H1 (cell line): ENCODE measurements at regions not wholly inside any gene's neighbourhood (a gene's known extent, or its start where the extent isn't known, plus 50 kb on each side); places are given as distances from the start of the nearest gene placed in this dataset.

ENCODE experiments used
- CTCF ChIA-PET: fragments of 300-600 bp; sonication (Branson Sonifier 250); formaldehyde crosslinking; loops from one replicate; lab custom pipeline; 2021; ENCODE audit not compliant: partially characterized antibody; lab: Charles Lee
- POLR2A ChIA-PET: fragments of 300-600 bp; sonication (Branson Sonifier 250); formaldehyde crosslinking; loops from one replicate; lab custom pipeline; 2021; ENCODE audit warnings: inconsistent platforms; ENCODE audit not compliant: partially characterized antibody; lab: Charles Lee
- DNase-seq, 2 experiments: peaks; one replicate each; pipeline versions ENCODE4 v3.0.0 to v3.0.0-alpha.2; 2010 to 2022; ENCODE audit warnings: low spot score in 2 of 2, low read depth in 1 of 2, mixed read lengths in 1 of 2
- FAIRE-seq: peaks from 2 replicates; lab custom pipeline; 2011; peaks lifted over from hg19 to GRCh38; lab: Jason Lieb, UNC
- H2AFZ ChIP-seq: 2 replicates; pipeline ENCODE4 v1.8.1; 2012; ENCODE audit warnings: low read length, inconsistent platforms
- H2AK5ac ChIP-seq: 2 replicates; pipeline ENCODE4 v1.6.1; 2013; ENCODE audit warnings: low read depth, low read length
- H2BK120ac ChIP-seq: replicated peaks from 2 replicates; pipeline ENCODE3; 2013; ENCODE audit warnings: low read depth, low read length, inconsistent platforms
- H2BK12ac ChIP-seq: 2 replicates; pipeline ENCODE4 v1.6.1; 2013; ENCODE audit warnings: low read depth, low read length
- H2BK15ac ChIP-seq: 2 replicates; pipeline ENCODE4 v1.6.1; 2013; ENCODE audit warnings: low read length
- H2BK20ac ChIP-seq: 2 replicates; pipeline ENCODE4 v1.6.1; 2013; ENCODE audit warnings: low read length
- H2BK5ac ChIP-seq: 2 replicates; pipeline ENCODE4 v1.6.1; 2013; ENCODE audit warnings: low read depth, low read length
- H3K14ac ChIP-seq: 2 replicates; pipeline ENCODE4 v1.6.1; 2013; ENCODE audit warnings: inconsistent platforms; ENCODE audit not compliant: insufficient read length
- H3K18ac ChIP-seq: 2 replicates; pipeline ENCODE4 v1.6.1; 2013; ENCODE audit warnings: low read length; ENCODE audit errors: extremely low read depth
- H3K23ac ChIP-seq: 2 replicates; pipeline ENCODE4 v1.6.1; 2013; ENCODE audit warnings: inconsistent platforms; ENCODE audit not compliant: insufficient read length
- H3K23me2 ChIP-seq: 2 replicates; pipeline ENCODE4 v1.6.1; 2013; ENCODE audit warnings: low read depth, low read length
- H3K27ac ChIP-seq: 2 replicates; pipeline ENCODE4 v1.6.1; 2011; ENCODE audit warnings: low read depth, low read length, inconsistent platforms
- H3K27me3 ChIP-seq, 4 experiments: replicated peaks in 1 of 4; 1 replicate in 1 of 4; 2 replicates in 3 of 4; pipeline versions ENCODE4 v1.6.1 to v1.8.1; 2011 to 2013; ENCODE audit warnings: low read length in 3 of 4, mild to moderate bottlenecking in 3 of 4, inconsistent platforms in 2 of 4, mixed read lengths in 2 of 4, moderate library complexity in 1 of 4; ENCODE audit not compliant: control insufficient read depth in 3 of 4, insufficient read depth in 3 of 4; ENCODE audit errors: extremely low read depth in 1 of 4
- H3K36me3 ChIP-seq, 4 experiments: 2 replicates each; pipeline versions ENCODE4 v1.6.1 to v1.8.1; 2011 to 2013; ENCODE audit warnings: mild to moderate bottlenecking in 4 of 4, low read length in 3 of 4, moderate library complexity in 2 of 4, control low read depth in 1 of 4, inconsistent platforms in 1 of 4; ENCODE audit not compliant: insufficient read depth in 4 of 4, control insufficient read depth in 2 of 4
- H3K4ac ChIP-seq: replicated peaks from 2 replicates; pipeline ENCODE3; 2013; ENCODE audit warnings: low read length, low read depth, mixed read lengths, inconsistent platforms; ENCODE audit not compliant: insufficient read length
- H3K4me1 ChIP-seq, 4 experiments: replicated peaks in 1 of 4; 1 replicate in 1 of 4; 2 replicates in 3 of 4; pipeline versions ENCODE4 v1.6.1 to v1.8.1; 2011 to 2013; ENCODE audit warnings: low read length in 3 of 4, inconsistent platforms in 2 of 4, mixed read lengths in 1 of 4; ENCODE audit not compliant: insufficient read depth in 4 of 4, control insufficient read depth in 3 of 4
- H3K4me2 ChIP-seq, 2 experiments: 2 replicates each; pipeline versions ENCODE4 v1.6.1 to v1.8.1; 2011 to 2013; ENCODE audit warnings: low read depth in 2 of 2, low read length in 2 of 2, control low read depth in 1 of 2, inconsistent platforms in 1 of 2, mild to moderate bottlenecking in 1 of 2; ENCODE audit not compliant: insufficient read depth in 1 of 2
- H3K4me3 ChIP-seq, 4 experiments: fragments of 200-600, 300-600 bp in 1 of 4; sonication (generic), shearing (Covaris generic), sonication (Bioruptor Twin) in 1 of 4; 2 replicates each; pipeline versions ENCODE4 v1.5.1 to v1.8.1; 2011 to 2016; ENCODE audit warnings: low read length in 4 of 4, low read depth in 3 of 4, control low read depth in 2 of 4, inconsistent platforms in 2 of 4, mild to moderate bottlenecking in 2 of 4, mixed read lengths in 1 of 4, moderate library complexity in 1 of 4; ENCODE audit not compliant: insufficient read depth in 2 of 4; ENCODE audit errors: extremely low read depth in 1 of 4
- H3K56ac ChIP-seq: replicated peaks from 2 replicates; pipeline ENCODE3; 2013; ENCODE audit warnings: low read depth, mild to moderate bottlenecking, mixed read lengths, low read length, inconsistent platforms; ENCODE audit not compliant: insufficient read length
- H3K79me1 ChIP-seq: 2 replicates; pipeline ENCODE4 v1.6.1; 2013; ENCODE audit warnings: low read depth, low read length, control low read depth
- H3K79me2 ChIP-seq, 2 experiments: 2 replicates each; pipeline versions ENCODE4 v1.6.1 to v1.8.1; 2012 to 2013; ENCODE audit warnings: low read length in 2 of 2, mild to moderate bottlenecking in 2 of 2, inconsistent platforms in 1 of 2; ENCODE audit not compliant: insufficient read depth in 2 of 2, control insufficient read depth in 1 of 2
- H3K9ac ChIP-seq, 4 experiments: replicated peaks in 1 of 4; 1 replicate in 1 of 4; 2 replicates in 3 of 4; pipeline versions ENCODE4 v1.6.1 to v1.8.1; 2011 to 2013; ENCODE audit warnings: low read depth in 3 of 4, low read length in 3 of 4, control low read depth in 2 of 4, mild to moderate bottlenecking in 2 of 4, moderate library complexity in 2 of 4, inconsistent platforms in 1 of 4; ENCODE audit errors: extremely low read depth in 1 of 4
- H3K9me3 ChIP-seq, 2 experiments: 2 replicates each; pipeline versions ENCODE4 v1.6.1 to v1.8.1; 2012 to 2013; ENCODE audit warnings: mild to moderate bottlenecking in 2 of 2, moderate library complexity in 2 of 2, control low read depth in 1 of 2, inconsistent platforms in 1 of 2, low read depth in 1 of 2, low read length in 1 of 2, mixed read lengths in 1 of 2; ENCODE audit not compliant: insufficient read depth in 2 of 2
- H4K20me1 ChIP-seq, 2 experiments: replicated peaks in 1 of 2; 2 replicates each; pipeline versions ENCODE3 to v1.8.1; 2011 to 2013; ENCODE audit warnings: inconsistent platforms in 2 of 2, low read length in 2 of 2, mild to moderate bottlenecking in 1 of 2; ENCODE audit not compliant: insufficient read depth in 2 of 2, control insufficient read depth in 1 of 2
- H4K5ac ChIP-seq: 2 replicates; pipeline ENCODE4 v1.6.1; 2013; ENCODE audit warnings: low read length, low read depth, mixed read lengths, inconsistent platforms; ENCODE audit not compliant: insufficient read length
- H4K8ac ChIP-seq: 2 replicates; pipeline ENCODE4 v1.8.0; 2013; ENCODE audit warnings: mild to moderate bottlenecking, moderate library complexity, low read length, inconsistent platforms; ENCODE audit not compliant: insufficient read depth; ENCODE audit errors: extremely low read depth
- H4K91ac ChIP-seq: replicated peaks from 2 replicates; pipeline ENCODE3; 2013; ENCODE audit warnings: low read length, mixed read lengths, inconsistent platforms; ENCODE audit not compliant: insufficient read length
- CBX8 ChIP-seq: fragments of 300-800, 300-1000 bp; sonication (generic); IDR thresholded peaks from 2 replicates; pipeline ENCODE4 v1.7.1; 2016; ENCODE audit warnings: low read depth, low read length, borderline replicate concordance
- CHD2 ChIP-seq: IDR thresholded peaks from 2 replicates; pipeline ENCODE4 v1.6.1; 2012; ENCODE audit warnings: low read length, improper control_type of control experiment
- EZH2 ChIP-seq: fragments of 200-600 bp; sonication (generic); IDR thresholded peaks from 2 replicates; pipeline ENCODE4 v1.7.1; 2012; ENCODE audit warnings: low read depth, mild to moderate bottlenecking, moderate library complexity, low read length, inconsistent platforms; ENCODE audit not compliant: severe bottlenecking
- HDAC2 ChIP-seq, 2 experiments: fragments of 300-600 bp in 1 of 2; sonication (generic) in 1 of 2; IDR thresholded peaks; 2 replicates each; pipeline ENCODE4 v1.6.1; 2011 to 2012; ENCODE audit warnings: low read depth in 2 of 2, low read length in 2 of 2, mild to moderate bottlenecking in 2 of 2, moderate library complexity in 2 of 2, borderline replicate concordance in 1 of 2, inconsistent platforms in 1 of 2
- HDAC6 ChIP-seq: IDR thresholded peaks from one replicate; pipeline ENCODE4 v1.7.1; 2012; ENCODE audit warnings: low read depth, mild to moderate bottlenecking, inconsistent platforms, low read length, moderate library complexity
- JUND ChIP-seq: IDR thresholded peaks from 2 replicates; pipeline ENCODE4 v1.6.1; 2011; ENCODE audit warnings: mild to moderate bottlenecking, improper control_type of control experiment, low read length
- MAFK ChIP-seq: IDR thresholded peaks from 2 replicates; pipeline ENCODE4 v1.6.1; 2012; ENCODE audit warnings: low read depth, mild to moderate bottlenecking, improper control_type of control experiment, low read length
- POLR2AphosphoS5 ChIP-seq: IDR thresholded peaks from 2 replicates; pipeline ENCODE4 v1.6.1; 2011; ENCODE audit warnings: low read depth, low read length
- POU5F1 ChIP-seq: IDR thresholded peaks from 2 replicates; pipeline ENCODE4 v1.6.1; 2011; ENCODE audit warnings: low read depth, mild to moderate bottlenecking, low read length, moderate library complexity
- RNF2 ChIP-seq: fragments of 200-900, 300-1000 bp; sonication (generic); IDR thresholded peaks from 2 replicates; pipeline ENCODE4 v1.7.1; 2016; ENCODE audit warnings: borderline replicate concordance, low read depth, mild to moderate bottlenecking, antibody characterized with exemption, low read length; ENCODE audit not compliant: poor library complexity, severe bottlenecking; ENCODE audit errors: missing control alignments
- RXRA ChIP-seq: IDR thresholded peaks from 2 replicates; pipeline ENCODE4 v1.6.1; 2011; ENCODE audit warnings: low read depth, mild to moderate bottlenecking, low read length, moderate library complexity; ENCODE audit not compliant: insufficient read depth
- SAP30 ChIP-seq: fragments of 300-600 bp; sonication (generic); IDR thresholded peaks from 2 replicates; pipeline ENCODE4 v1.7.1; 2012; ENCODE audit warnings: low read length, moderate library complexity, mild to moderate bottlenecking, inconsistent platforms; ENCODE audit not compliant: insufficient read depth, insufficient replicate concordance
- SIX5 ChIP-seq: IDR thresholded peaks from 2 replicates; pipeline ENCODE4 v1.6.1; 2011; ENCODE audit warnings: mild to moderate bottlenecking, low read depth, low read length
- SP4 ChIP-seq: IDR thresholded peaks from 2 replicates; pipeline ENCODE4 v1.6.1; 2012; ENCODE audit warnings: low read length, inconsistent platforms
- SRF ChIP-seq: IDR thresholded peaks from 2 replicates; pipeline ENCODE4 v1.6.1; 2011; ENCODE audit warnings: mild to moderate bottlenecking, low read depth, low read length, moderate library complexity
- TCF12 ChIP-seq: IDR thresholded peaks from 2 replicates; pipeline ENCODE4 v1.6.1; 2011; ENCODE audit warnings: low read depth, mild to moderate bottlenecking, low read length
- WGBS, 2 experiments: shearing (Covaris generic) in 1 of 2; methylation state at CpG; one replicate each; pipeline versions ENCODE4 v1.1.6 to v1.1.7; 2013 to 2015; ENCODE audit warnings: low lambda C conversion rate in 2 of 2, mixed read lengths in 2 of 2, inconsistent platforms in 1 of 2, low coverage in 1 of 2, missing lambda C conversion rate in 1 of 2; ENCODE audit not compliant: insufficient replicate concordance in 2 of 2, insufficient coverage in 1 of 2, insufficient read length in 1 of 2; ENCODE audit errors: extremely low coverage in 1 of 2, missing lambda C conversion rate in 1 of 2; 5-methylcytosine and 5-hydroxymethylcytosine counted together

GRCh38 chr2:146604521-146604920 lies 1240.3 kb upstream of the ACVR2A start:
- H4K8ac ChIP-seq, result no peak overlapping the region
- H3K36me3 ChIP-seq, result no peaks in the 10 kb centered on the region
- H3K9ac ChIP-seq, result no peak overlapping the region
- H3K79me1 ChIP-seq, result no peaks in the 10 kb centered on the region
- H2BK120ac ChIP-seq, result no peak overlapping the region
- no peak overlapping the region for H2BK20ac ChIP-seq
- no peaks in the 10 kb centered on the region for H3K9me3 ChIP-seq
- FAIRE-seq (no peak), DNase-seq (no peak)
- no peak overlapping the region for H4K5ac ChIP-seq
- no peak overlapping the region for H3K23ac ChIP-seq
- no peak overlapping the region for H3K27ac ChIP-seq
- no peak overlapping the region for H3K4me2 ChIP-seq
- H2BK12ac ChIP-seq, result no peak overlapping the region
- no peaks in the 10 kb centered on the region for H3K79me2 ChIP-seq
- ChIA-PET CTCF (no interaction called here), POLR2A (no interaction called here)
- H2BK5ac ChIP-seq, result no peak overlapping the region
- H3K27me3 ChIP-seq, result peaks cover 0 to 1% (median 0%) of the 10 kb centered on the region in 4 experiments; a peak in 1 of 7 replicates
- H2BK15ac ChIP-seq, result no peak overlapping the region
- no peak overlapping the region for H3K56ac ChIP-seq
- H2AFZ ChIP-seq, result no peak overlapping the region
- no peak overlapping the region for H2AK5ac ChIP-seq
- H3K4me3 ChIP-seq, result no peak overlapping the region
- no peaks in the 10 kb centered on the region for H3K4me1 ChIP-seq
- H3K14ac ChIP-seq, result no peak overlapping the region
- no peak overlapping the region for H3K4ac ChIP-seq
- H3K23me2 ChIP-seq, result no peaks in the 10 kb centered on the region; the same call in 1 of the 2 replicates
- H4K91ac ChIP-seq, result no peak overlapping the region
- 95% methylated on average over 4 of the region's 4 CpGs; no CpG with 5 or more reads in 1 of the 2 experiments for WGBS, 2 experiments
- H3K18ac ChIP-seq, result no peak overlapping the region
- H4K20me1 ChIP-seq, result no peaks in the 10 kb centered on the region
- TF ChIP-seq CHD2, result no peak
- TF ChIP-seq POU5F1, result no peak
- TF ChIP-seq MAFK, result no peak
- no peak for TF ChIP-seq RXRA
- no peak for TF ChIP-seq EZH2
- no peak for TF ChIP-seq TCF12
- TF ChIP-seq SIX5, result no peak
- no peak for TF ChIP-seq SP4
- TF ChIP-seq JUND, result no peak
- TF ChIP-seq SRF, result no peak
- no peak for TF ChIP-seq RNF2
- TF ChIP-seq HDAC2 (IDR thresholded peaks at IDR 0.05; ENCODE audit: borderline replicate concordance in 1 of 2, low read depth in 2 of 2, low read length in 2 of 2), result no peak
- TF ChIP-seq SAP30, result no peak
- no peak for TF ChIP-seq HDAC6
- no peak for TF ChIP-seq CBX8
- no peak for TF ChIP-seq POLR2AphosphoS5
